Epithelial cell of esophagus (primary cell): ENCODE measurements at regions not wholly inside any gene's neighbourhood (a gene's known extent, or its start where the extent isn't known, plus 50 kb on each side); places are given as distances from the start of the nearest gene placed in this dataset.

Experiments used
- DNase-seq: peaks from one replicate; pipeline ENCODE4 v3.0.0; 2010; ENCODE audit warnings: low read depth
- H3K4me3 ChIP-seq: 2 replicates; pipeline ENCODE4 v1.5.1; 2011; ENCODE audit warnings: mild to moderate bottlenecking, low read length, control low read depth
- CTCF ChIP-seq: IDR thresholded peaks from 2 replicates; pipeline ENCODE4 v1.5.1; 2011; ENCODE audit warnings: low read depth, mild to moderate bottlenecking, low read length, control low read depth, inconsistent platforms; ENCODE audit not compliant: insufficient read depth; ENCODE audit errors: missing control alignments

- DNase-seq, result peak; percentile 60
- no peak for TF ChIP-seq CTCF
Measured at GRCh38 chr4:149886786-149887490, 71.3 kb upstream of the IQCM start.

DNA sequence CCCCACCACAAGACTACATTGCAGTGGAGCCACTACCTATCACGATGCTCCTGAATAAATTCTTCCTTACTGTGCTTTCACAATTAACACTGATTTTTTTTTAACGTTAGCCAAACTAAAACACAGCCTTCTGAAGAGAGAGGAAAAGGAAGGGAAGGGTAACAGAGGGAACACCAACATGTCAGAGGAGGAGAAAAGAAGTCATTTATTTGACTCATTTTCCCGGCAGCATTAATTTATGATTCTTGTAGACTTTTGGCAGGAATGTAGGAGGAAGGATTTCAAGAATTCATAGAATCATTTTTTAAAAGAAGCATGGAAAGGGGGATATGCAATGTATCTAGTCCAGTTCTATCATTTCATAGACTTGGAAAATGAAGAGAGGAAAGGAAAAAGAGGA lies 74.3 kb upstream of the IQCM start:
- no peak for DNase-seq
- no peak overlapping the region for H3K4me3 ChIP-seq
- no peak for TF ChIP-seq CTCF

More at GRCh38 chr4:149886786-149887490, 71.3 kb upstream of the IQCM start:
- no peak overlapping the region for H3K4me3 ChIP-seq

DNA sequence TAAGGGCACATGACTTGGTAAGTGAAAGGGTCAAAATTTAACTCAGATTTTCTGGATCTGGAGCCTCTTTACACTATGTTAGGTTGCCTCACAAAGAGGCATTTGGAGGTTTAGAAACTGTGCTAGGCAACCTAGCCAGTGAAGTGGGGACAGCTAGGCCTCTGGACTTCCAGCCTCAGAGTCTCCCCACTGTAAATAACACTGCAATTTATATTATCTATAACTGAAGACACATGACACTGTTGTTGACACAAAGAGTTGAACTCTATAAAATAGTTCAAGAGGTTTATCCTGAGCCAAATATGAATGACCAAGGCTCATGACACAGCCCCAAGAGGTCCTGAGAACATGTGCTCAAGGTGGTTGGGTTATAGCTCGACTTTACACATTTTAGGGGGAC lies 74.9 kb upstream of the IQCM start:
- TF ChIP-seq CTCF, result no peak
- DNase-seq, result no peak
- no peak overlapping the region for H3K4me3 ChIP-seq

GRCh38 chr4:149891426-149891825 lies 75.8 kb upstream of the IQCM start:
- TF ChIP-seq CTCF, result no peak
- no peak for DNase-seq
- H3K4me3 ChIP-seq, result no peak overlapping the region

GRCh38 chr4:149896432-149896831 lies 80.8 kb upstream of the IQCM start:
- no peak overlapping the region for H3K4me3 ChIP-seq
- TF ChIP-seq CTCF, result peak; percentile 82
- peak; percentile 58 for DNase-seq

DNA sequence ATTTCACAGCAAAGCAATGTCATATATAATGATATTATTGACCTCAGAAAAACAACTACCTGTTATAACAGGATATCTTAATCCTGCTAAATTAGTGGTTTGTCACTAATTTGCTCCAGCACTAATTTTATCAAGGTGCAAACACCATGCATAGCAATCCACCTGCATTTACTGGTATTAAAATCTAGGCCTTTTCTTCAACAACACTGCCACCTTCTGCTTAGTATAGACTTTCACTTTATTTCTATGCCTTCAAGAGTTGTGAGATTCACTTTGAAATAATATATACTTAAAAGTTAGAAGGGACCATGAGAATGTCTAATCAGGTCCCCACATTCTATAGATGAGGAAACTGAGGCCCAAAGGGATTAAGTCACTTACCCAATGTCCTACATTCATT lies 82.1 kb upstream of the IQCM start:
- H3K4me3 ChIP-seq, result no peak overlapping the region
- DNase-seq, result peak; percentile 49
- TF ChIP-seq CTCF, result peak; percentile 47

GRCh38 chr4:149901128-149901527 lies 85.5 kb upstream of the IQCM start:
- DNase-seq, result no peak
- no peak for TF ChIP-seq CTCF
- no peak overlapping the region for H3K4me3 ChIP-seq
